HepG2 (cell line): ENCODE measurements at regions not wholly inside any gene's neighbourhood (a gene's known extent, or its start where the extent isn't known, plus 50 kb on each side); places are given as distances from the start of the nearest gene placed in this dataset.

ENCODE experiments used
- ATAC-seq: fragments of 200-7000 bp; cut with Tn5 transposase; 3 replicates; pipeline ENCODE4 v1.9.1; 2020; ENCODE audit warnings: mild to moderate bottlenecking, moderate library complexity
- BruUV-seq: library from RNA; stranded (reverse); fragments of 400-500 nt; replicated peaks from 2 replicates; lab custom pipeline; 2021; lab: Mats Ljungman, UMichigan
- CTCF ChIA-PET: fragments of 300-600 bp; formaldehyde crosslinking; extraction: SDS; loops from one replicate; lab custom pipeline; 2021; ENCODE audit warnings: low total read pairs, inconsistent platforms, low intra/inter-chr PET ratio; lab: Yijun Ruan, JAX
- POLR2A ChIA-PET: fragments of 350-600 bp; sonication (Branson Sonifier 250); formaldehyde crosslinking; loops from one replicate; lab custom pipeline; 2020; ENCODE audit warnings: antibody characterized with exemption, inconsistent platforms; lab: Yijun Ruan, JAX
- DNase-seq: peaks from one replicate; pipeline ENCODE4 v3.0.0-alpha.2; 2015; ENCODE audit warnings: low spot score
- FAIRE-seq: peaks from 3 replicates; lab custom pipeline; 2011; peaks lifted over from hg19 to GRCh38; lab: Jason Lieb, UNC
- H2AFZ ChIP-seq: one replicate; pipeline ENCODE4 v1.6.1; 2011; ENCODE audit warnings: low read length, inconsistent platforms
- H3K27ac ChIP-seq: fragments of 300-600 bp; 3 replicates; pipeline ENCODE4 v1.8.0; 2011; ENCODE audit warnings: mixed run types, mild to moderate bottlenecking, mixed read lengths, low read length, inconsistent platforms; ENCODE audit not compliant: insufficient read depth; ENCODE audit errors: extremely low read length
- H3K27me3 ChIP-seq, 2 experiments: fragments of 200-600 bp in 1 of 2; 2 replicates in 1 of 2; 3 replicates in 1 of 2; pipeline versions ENCODE4 v1.6.0 to v1.8.0; 2011; ENCODE audit warnings: low read length in 2 of 2, mild to moderate bottlenecking in 2 of 2, moderate library complexity in 2 of 2, inconsistent platforms in 1 of 2; ENCODE audit not compliant: insufficient read depth in 2 of 2, control insufficient read depth in 1 of 2
- H3K36me3 ChIP-seq, 2 experiments: fragments of 200-600 bp in 1 of 2; replicated peaks in 1 of 2; 2 replicates in 1 of 2; 3 replicates in 1 of 2; pipeline versions ENCODE4 v1.5.1 to v1.8.0; 2011; ENCODE audit warnings: low read length in 2 of 2, inconsistent platforms in 1 of 2; ENCODE audit not compliant: insufficient read depth in 2 of 2, control insufficient read depth in 1 of 2
- H3K4me1 ChIP-seq: 2 replicates; pipeline ENCODE4 v1.5.1; 2012; ENCODE audit warnings: low read length, inconsistent platforms; ENCODE audit not compliant: insufficient read depth
- H3K4me2 ChIP-seq: 2 replicates; pipeline ENCODE4 v1.6.0; 2011; ENCODE audit warnings: low read depth, low read length, inconsistent platforms
- H3K4me3 ChIP-seq, 3 experiments: fragments of 200-600 bp in 1 of 3; sonication (generic), shearing (Covaris generic) in 1 of 3; replicated peaks in 1 of 3; 2 replicates each; pipeline ENCODE4 v1.5.1; 2011 to 2016; ENCODE audit warnings: low read length in 3 of 3, inconsistent platforms in 2 of 3, low read depth in 2 of 3, mild to moderate bottlenecking in 2 of 3, control low read depth in 1 of 3, mixed read lengths in 1 of 3; ENCODE audit not compliant: insufficient read depth in 1 of 3
- H3K79me2 ChIP-seq: one replicate; pipeline ENCODE4 v1.6.1; 2011; ENCODE audit warnings: low read length, inconsistent platforms; ENCODE audit not compliant: insufficient read depth
- H3K9ac ChIP-seq: 2 replicates; pipeline ENCODE4 v1.6.0; 2011; ENCODE audit warnings: mild to moderate bottlenecking, low read depth, low read length, inconsistent platforms; ENCODE audit not compliant: insufficient read depth
- H3K9me3 ChIP-seq: 2 replicates; pipeline ENCODE4 v1.5.1; 2012; ENCODE audit warnings: mild to moderate bottlenecking, low read length
- H4K20me1 ChIP-seq: 2 replicates; pipeline ENCODE4 v1.6.0; 2011; ENCODE audit warnings: inconsistent platforms, mild to moderate bottlenecking, low read length, moderate library complexity; ENCODE audit not compliant: insufficient read depth
- CREB1 ChIP-seq, 2 experiments: fragments of 450-650 bp in 1 of 2; IDR thresholded peaks; 2 replicates each; pipeline ENCODE4 v1.6.1; 2016 to 2017; ENCODE audit warnings: control low read depth in 1 of 2, mild to moderate bottlenecking in 1 of 2, missing compliant biosample characterization in 1 of 2, missing genetic modification characterization in 1 of 2
- GABPA ChIP-seq, 2 experiments: IDR thresholded peaks; 2 replicates each; pipeline ENCODE4 v1.6.1; 2011 to 2016; ENCODE audit warnings: low read depth in 2 of 2, low read length in 1 of 2, missing biosample characterization in 1 of 2, missing genetic modification characterization in 1 of 2
- HHEX ChIP-seq: IDR thresholded peaks from 2 replicates; pipeline ENCODE4 v1.6.1; 2016; ENCODE audit warnings: control low read depth
- HNRNPLL ChIP-seq: fragments of 200-400 bp; formaldehyde crosslinking; IDR thresholded peaks from 2 replicates; pipeline ENCODE4 v1.6.1; 2017; ENCODE audit warnings: mild to moderate bottlenecking, low read depth, low read length; ENCODE audit not compliant: poor library complexity, severe bottlenecking
- JUND ChIP-seq: sonication (generic); formaldehyde crosslinking; IDR thresholded peaks from 2 replicates; pipeline ENCODE4 v1.8.0; 2022; ENCODE audit warnings: mild to moderate bottlenecking, missing genetic modification reagents
- KAT2B ChIP-seq: fragments of 150-350 bp; IDR thresholded peaks from 2 replicates; pipeline ENCODE4 v1.6.1; 2014; ENCODE audit warnings: low read depth, low read length, borderline replicate concordance
- SPEN ChIP-seq: sonication (generic); formaldehyde crosslinking; IDR thresholded peaks from 2 replicates; pipeline ENCODE4 v1.5.1; 2020; ENCODE audit warnings: low read depth, mild to moderate bottlenecking, missing genetic modification reagents
- XBP1 ChIP-seq: sonication (generic); formaldehyde crosslinking; IDR thresholded peaks from 2 replicates; pipeline ENCODE4 v1.5.0; 2020; ENCODE audit warnings: missing genetic modification reagents
- ZNF207 ChIP-seq: fragments of 450-650 bp; IDR thresholded peaks from 2 replicates; pipeline ENCODE4 v1.6.1; 2016; ENCODE audit warnings: antibody characterized with exemption, borderline replicate concordance
- ZNF251 ChIP-seq: sonication (generic); formaldehyde crosslinking; IDR thresholded peaks from 2 replicates; pipeline ENCODE4 v1.9.0; 2021; ENCODE audit warnings: mild to moderate bottlenecking, missing genetic modification reagents
- ZNF263 ChIP-seq: sonication (generic); formaldehyde crosslinking; IDR thresholded peaks from 2 replicates; pipeline ENCODE4 v1.4.0; 2020; ENCODE audit warnings: missing genetic modification reagents
- ZNF350 ChIP-seq: sonication (generic); formaldehyde crosslinking; IDR thresholded peaks from 2 replicates; pipeline ENCODE4 v1.4.0; 2020; ENCODE audit warnings: mild to moderate bottlenecking, low read depth, missing genetic modification reagents, borderline replicate concordance
- ZNF430 ChIP-seq: sonication (generic); formaldehyde crosslinking; IDR thresholded peaks from 2 replicates; pipeline ENCODE4 v1.9.0; 2021; ENCODE audit warnings: mild to moderate bottlenecking, missing genetic modification reagents
- ZNF557 ChIP-seq: sonication (generic); formaldehyde crosslinking; IDR thresholded peaks from 2 replicates; pipeline ENCODE4 v1.4.0; 2020; ENCODE audit warnings: missing genetic modification reagents
- ZSCAN12 ChIP-seq: sonication (generic); formaldehyde crosslinking; IDR thresholded peaks from 2 replicates; pipeline ENCODE4 v1.9.0; 2021; ENCODE audit warnings: mild to moderate bottlenecking, missing genetic modification reagents
- WGBS: methylation state at CpG from one replicate; pipeline ENCODE4 v1.1.6; 2017; ENCODE audit warnings: low lambda C conversion rate; 5-methylcytosine and 5-hydroxymethylcytosine counted together
- in situ Hi-C: cut with HindIII; loops from 2 replicates; pipeline ENCODE4 v1.10.0; 2017; ENCODE audit warnings: low pct_unique_long_range_greater_than_20kb; ENCODE audit not compliant: extremely low pct_ligation_motif_present
- intact Hi-C: fragments of 100-400 bp; cut with micrococcal nuclease; formaldehyde crosslinking; loops from one replicate; pipeline ENCODE4 v1.10.0; 2022; ENCODE audit not compliant: unreplicated experiment

DNA sequence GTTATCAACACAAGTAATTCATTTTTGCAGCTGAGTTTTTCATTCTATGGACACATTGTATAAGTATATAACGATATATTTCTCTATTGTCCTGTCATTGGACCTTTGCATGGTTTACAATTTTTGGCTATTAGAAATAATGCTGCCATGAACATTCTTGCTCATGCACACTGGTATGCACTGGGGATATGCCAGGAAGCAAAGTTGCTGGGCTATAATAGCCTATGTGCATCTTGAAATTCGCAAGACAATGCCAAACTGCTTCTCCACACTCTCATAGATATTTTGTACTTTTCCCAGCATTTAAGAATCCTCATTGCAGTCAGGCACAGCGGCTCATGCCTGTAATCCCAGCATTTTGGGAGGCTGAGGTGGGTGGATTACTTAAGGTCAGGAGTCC lies 852.6 kb upstream of the ID2 start (continued):
- TF ChIP-seq ZSCAN12, result no peak
- TF ChIP-seq, all 625 proteins: peak for 0

DNA sequence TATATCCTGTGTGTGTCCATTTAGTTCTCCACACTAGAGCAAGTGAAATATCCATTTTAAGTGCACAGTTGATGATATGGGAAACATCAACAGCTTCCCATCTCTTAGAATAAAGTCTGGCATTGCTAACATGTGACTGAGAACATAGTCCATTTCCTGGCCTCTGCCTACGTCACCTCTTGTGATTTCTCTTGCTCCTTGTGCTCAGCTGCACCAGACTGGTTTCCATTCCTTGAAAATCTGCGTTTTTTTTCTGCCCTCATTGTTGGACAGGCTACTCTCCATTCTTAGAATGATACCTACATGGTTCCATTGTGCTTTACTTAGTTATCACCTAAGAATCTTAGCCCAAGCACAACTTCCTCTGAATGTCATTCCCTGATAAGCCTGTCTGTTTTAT lies 851.2 kb upstream of the ID2 start:
- in situ Hi-C loops, result no loop called here
- DNase-seq (no peak), FAIRE-seq (no peak), ATAC-seq (no peak)
- WGBS, result 17% methylated on average over 2 of the region's 2 CpGs
- ChIA-PET POLR2A (no interaction called here), CTCF (no interaction called here)
- intact Hi-C loops, result no loop called here
- no peaks in the 10 kb centered on the region for H4K20me1 ChIP-seq
- no peaks in the 10 kb centered on the region for H3K36me3 ChIP-seq
- H2AFZ ChIP-seq, result no peak overlapping the region
- no peak overlapping the region for H3K4me3 ChIP-seq
- TF ChIP-seq JUND (CRISPR knock-in tag), result no peak
- TF ChIP-seq CREB1 (IDR thresholded peaks at IDR 0.05), result peak; percentile 51; the same call in 1 of the 2 replicates
- no peak for TF ChIP-seq CREB1 (CRISPR knock-in tag; IDR thresholded peaks at IDR 0.05)
- no peak for TF ChIP-seq GABPA (IDR thresholded peaks at IDR 0.05; ENCODE audit: low read depth, low read length)
- peak; percentile 15; the same call in 1 of the 2 replicates for TF ChIP-seq GABPA (CRISPR knock-in tag; IDR thresholded peaks at IDR 0.05; ENCODE audit: low read depth)
- no peak for TF ChIP-seq ZNF350 (CRISPR knock-in tag)
- TF ChIP-seq ZNF207, result no peak
- H3K9ac ChIP-seq, result no peak overlapping the region
- no TSS peak for BruUV-seq
- H3K9me3 ChIP-seq, result no peaks in the 10 kb centered on the region
- H3K27me3 ChIP-seq, result no peaks in the 10 kb centered on the region
- peaks cover 20% of the 10 kb centered on the region for H3K4me1 ChIP-seq
- H3K27ac ChIP-seq, result no peak overlapping the region
- H3K4me2 ChIP-seq, result no peak overlapping the region
- no peaks in the 10 kb centered on the region for H3K79me2 ChIP-seq

DNA sequence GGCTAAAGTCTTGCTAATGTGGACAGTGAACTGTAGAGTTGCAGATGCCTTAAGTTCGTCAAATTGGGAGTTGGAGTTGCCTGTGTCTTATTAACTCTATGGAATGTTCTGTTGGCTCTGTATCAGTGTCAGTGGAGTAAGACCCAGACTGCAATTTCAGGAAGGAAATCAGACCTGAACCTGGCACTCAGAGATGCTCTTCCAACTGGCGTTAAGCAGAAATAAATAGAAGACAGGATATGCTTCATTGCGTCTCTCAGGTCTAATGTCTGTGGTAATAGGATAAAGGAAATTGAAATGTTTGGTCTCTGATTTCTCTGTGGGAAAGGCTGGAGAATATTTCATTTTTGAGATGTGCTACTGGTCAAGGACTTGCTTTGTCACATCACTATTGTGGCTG lies 846.7 kb upstream of the ID2 start:
- H3K9ac ChIP-seq, result no peak overlapping the region
- BruUV-seq, result no TSS peak
- H3K4me3 ChIP-seq, result no peak overlapping the region
- peaks cover 24% of the 10 kb centered on the region for H3K4me1 ChIP-seq
- no peaks in the 10 kb centered on the region for H4K20me1 ChIP-seq
- FAIRE-seq, result no peak
- no peaks in the 10 kb centered on the region for H3K79me2 ChIP-seq
- peak overlapping the region; percentile 46 for H3K4me2 ChIP-seq
- in situ Hi-C loops, result no loop called here
- 78% methylated on average over 3 of the region's 3 CpGs for WGBS
- no peaks in the 10 kb centered on the region for H3K27me3 ChIP-seq
- POLR2A ChIA-PET, result no interaction called here
- H3K36me3 ChIP-seq, result no peaks in the 10 kb centered on the region
- CTCF ChIA-PET, result no interaction called here
- H3K9me3 ChIP-seq, result no peaks in the 10 kb centered on the region
- DNase-seq, result no peak
- intact Hi-C loops, result no loop called here
- ATAC-seq, result no peak
- no peak overlapping the region for H3K27ac ChIP-seq
- no peak for TF ChIP-seq ZNF251 (CRISPR knock-in tag)
- no peak for TF ChIP-seq ZNF263
- no peak for TF ChIP-seq ZNF557 (CRISPR knock-in tag)
- TF ChIP-seq KAT2B, result no peak
- no peak for TF ChIP-seq SPEN (CRISPR knock-in tag)
- TF ChIP-seq HNRNPLL, result no peak
- no peak for TF ChIP-seq XBP1
- TF ChIP-seq ZNF430 (CRISPR knock-in tag), result no peak
- TF ChIP-seq HHEX (CRISPR knock-in tag), result no peak
- TF ChIP-seq, all 625 proteins: peak for 0
- no peak overlapping the region for H2AFZ ChIP-seq
